Fibroblast of lung (primary cell): ENCODE measurements at regions not wholly inside any gene's neighbourhood (a gene's known extent, or its start where the extent isn't known, plus 50 kb on each side); places are given as distances from the start of the nearest gene placed in this dataset.

Experiments used
- DNase-seq, 2 donors: peaks; one replicate each; pipeline versions ENCODE4 v3.0.0 to v3.0.0-alpha.2; 2010; ENCODE audit warnings: low read depth in 2 of 2
- H2AFZ ChIP-seq: 2 replicates; pipeline ENCODE4 v1.5.1; 2012; ENCODE audit warnings: low read length, control low read depth, inconsistent platforms
- H3K27ac ChIP-seq: 2 replicates; pipeline ENCODE4 v1.5.1; 2011; ENCODE audit warnings: low read length, control low read depth; ENCODE audit not compliant: insufficient read depth
- H3K27me3 ChIP-seq: 2 replicates; pipeline ENCODE4 v1.5.1; 2011; ENCODE audit warnings: mild to moderate bottlenecking, low read length; ENCODE audit not compliant: control insufficient read depth, insufficient read depth
- H3K36me3 ChIP-seq: 2 replicates; pipeline ENCODE4 v1.5.1; 2011; ENCODE audit warnings: low read length; ENCODE audit not compliant: control insufficient read depth, insufficient read depth
- H3K4me1 ChIP-seq: 2 replicates; pipeline ENCODE4 v1.5.1; 2011; ENCODE audit warnings: low read length; ENCODE audit not compliant: control insufficient read depth, insufficient read depth; ENCODE audit errors: extremely low read depth
- H3K4me2 ChIP-seq: 2 replicates; pipeline ENCODE4 v1.5.1; 2011; ENCODE audit warnings: low read length, control low read depth; ENCODE audit not compliant: insufficient read depth; ENCODE audit errors: extremely low read depth
- H3K4me3 ChIP-seq, 4 experiments: fragments of 200-600 bp in 1 of 4; sonication (generic) in 1 of 4; replicated peaks in 1 of 4; 2 replicates each; pipeline ENCODE4 v1.5.1; 2011 to 2016; ENCODE audit warnings: low read length in 4 of 4, low read depth in 3 of 4, mild to moderate bottlenecking in 3 of 4, control low read depth in 2 of 4, inconsistent platforms in 1 of 4, mixed read lengths in 1 of 4; ENCODE audit not compliant: insufficient read depth in 1 of 4; ENCODE audit errors: control extremely low read depth in 1 of 4
- H3K79me2 ChIP-seq: 2 replicates; pipeline ENCODE4 v1.5.1; 2012; ENCODE audit warnings: mild to moderate bottlenecking, low read length, inconsistent platforms; ENCODE audit not compliant: control insufficient read depth, insufficient read depth
- H3K9ac ChIP-seq: 2 replicates; pipeline ENCODE4 v1.5.1; 2011; ENCODE audit warnings: mild to moderate bottlenecking, low read length, control low read depth; ENCODE audit not compliant: insufficient read depth
- H3K9me3 ChIP-seq: 2 replicates; pipeline ENCODE4 v1.5.1; 2012; ENCODE audit warnings: low read depth, low read length; ENCODE audit not compliant: control insufficient read depth, insufficient read depth
- H4K20me1 ChIP-seq: 2 replicates; pipeline ENCODE4 v1.5.1; 2011; ENCODE audit warnings: low read length; ENCODE audit not compliant: control insufficient read depth, insufficient read depth; ENCODE audit errors: extremely low read depth
- CTCF ChIP-seq, 2 donors: IDR thresholded peaks in 1 of 2; conservative IDR thresholded peaks in 1 of 2; 1 replicate in 1 of 2; 2 replicates in 1 of 2; pipeline ENCODE4 v1.5.1; 2011 to 2012; ENCODE audit warnings: low read length in 2 of 2, control low read depth in 1 of 2, inconsistent platforms in 1 of 2, low read depth in 1 of 2, mild to moderate bottlenecking in 1 of 2
- EZH2 ChIP-seq: IDR thresholded peaks from 2 replicates; pipeline ENCODE4 v1.5.1; 2012; ENCODE audit warnings: low read length, control low read depth, mild to moderate bottlenecking; ENCODE audit errors: missing control alignments

- TF ChIP-seq CTCF (conservative IDR thresholded peaks at IDR 0.05 in 1 of 2, IDR thresholded peaks at IDR 0.05 in 1 of 2; ENCODE audit: low read depth in 1 of 2, low read length in 2 of 2) (no peak), EZH2 (no peak)
- Histone ChIP-seq H3K36me3 (no peaks in the 10 kb centered on the region), H3K9ac (no peak overlapping the region), H3K4me3 (no peak overlapping the region), H3K4me2 (no peak overlapping the region), H2AFZ (no peak overlapping the region), H4K20me1 (no peaks in the 10 kb centered on the region), H3K27me3 (no peaks in the 10 kb centered on the region), H3K4me1 (no peaks in the 10 kb centered on the region), H3K9me3 (no peaks in the 10 kb centered on the region), H3K27ac (no peak overlapping the region), H3K79me2 (no peaks in the 10 kb centered on the region)
- peak in 1 of 2 donors; percentile 26 for DNase-seq
Measured at GRCh38 chr2:5990086-5990485, 297.9 kb downstream of the SOX11 start.

GRCh38 chr2:5991305-5991968 is 299.3 kb downstream of the SOX11 start:
- Histone ChIP-seq H3K9ac (no peak overlapping the region), H3K4me3 (no peak overlapping the region), H3K36me3 (no peaks in the 10 kb centered on the region), H3K27me3 (no peaks in the 10 kb centered on the region), H3K9me3 (no peaks in the 10 kb centered on the region), H3K27ac (no peak overlapping the region), H3K4me2 (no peak overlapping the region), H4K20me1 (no peaks in the 10 kb centered on the region), H3K4me1 (no peaks in the 10 kb centered on the region), H3K79me2 (no peaks in the 10 kb centered on the region), H2AFZ (no peak overlapping the region)
- TF ChIP-seq CTCF (conservative IDR thresholded peaks at IDR 0.05 in 1 of 2, IDR thresholded peaks at IDR 0.05 in 1 of 2; ENCODE audit: low read depth in 1 of 2, low read length in 2 of 2) (no peak), EZH2 (no peak)
- peak in 1 of 2 donors; percentile 64 for DNase-seq

GRCh38 chr2:5995832-5996231 is 303.6 kb downstream of the SOX11 start:
- H3K27me3 ChIP-seq: no peaks in the 10 kb centered on the region
- H3K79me2 ChIP-seq: no peaks in the 10 kb centered on the region
- TF ChIP-seq EZH2: no peak
- TF ChIP-seq CTCF (conservative IDR thresholded peaks at IDR 0.05 in 1 of 2, IDR thresholded peaks at IDR 0.05 in 1 of 2; ENCODE audit: low read depth in 1 of 2, low read length in 2 of 2): no peak
- no peaks in the 10 kb centered on the region for H3K36me3 ChIP-seq
- no peaks in the 10 kb centered on the region for H4K20me1 ChIP-seq
- no peak overlapping the region for H2AFZ ChIP-seq
- H3K4me1 ChIP-seq: no peaks in the 10 kb centered on the region
- no peak overlapping the region for H3K4me2 ChIP-seq
- no peak overlapping the region for H3K4me3 ChIP-seq
- no peaks in the 10 kb centered on the region for H3K9me3 ChIP-seq
- H3K9ac ChIP-seq: no peak overlapping the region
- no peak overlapping the region for H3K27ac ChIP-seq
- peak in 1 of 2 donors; percentile 57 for DNase-seq
